ENCODE measurements at regions not wholly inside any gene's neighbourhood (a gene's known extent, or its start where the extent isn't known, plus 50 kb on each side); places are given as distances from the start of the nearest gene placed in this dataset.

GRCh38 chr10:78634389-78634815, 434.4 kb upstream of the ZMIZ1 start:
- no peak overlapping the region for H2BK5ac ChIP-seq (ENCODE audit: low read length)
- no peak overlapping the region for H2AFZ ChIP-seq (ENCODE audit: low read length)
- H4K91ac ChIP-seq (ENCODE audit: low read depth, low read length, poor library complexity), result no peak overlapping the region
- no peaks in the 10 kb centered on the region for H3K9me3 ChIP-seq (replicated peaks in 1 of 2; ENCODE audit: control insufficient read depth in 2 of 2, insufficient read depth in 1 of 2, low read depth in 1 of 2, low read length in 2 of 2)
- no peak overlapping the region for H3K4ac ChIP-seq (ENCODE audit: low read length)
- H3K27ac ChIP-seq (replicated peaks; ENCODE audit: low read length), result no peak overlapping the region
- H3K23ac ChIP-seq (ENCODE audit: low read depth, low read length, poor library complexity), result no peak overlapping the region
- no peak overlapping the region for H2BK12ac ChIP-seq (ENCODE audit: low read length)
- H3K9ac ChIP-seq (ENCODE audit: low read depth, low read length, poor library complexity), result no peak overlapping the region
- H4K8ac ChIP-seq (ENCODE audit: low read depth, low read length), result no peak overlapping the region
- H2BK120ac ChIP-seq (ENCODE audit: low read depth, low read length), result no peak overlapping the region
- no peaks in the 10 kb centered on the region for H3K27me3 ChIP-seq (ENCODE audit: control insufficient read depth in 3 of 3, insufficient read depth in 3 of 3, low read depth in 1 of 3, low read length in 3 of 3)
- no peak for DNase-seq (ENCODE audit: low spot score)
- no peak overlapping the region for H3K18ac ChIP-seq (ENCODE audit: low read length)
- no peak overlapping the region for H3K4me2 ChIP-seq (ENCODE audit: insufficient read depth, low read length, poor library complexity, severe bottlenecking)
- H2BK15ac ChIP-seq (ENCODE audit: low read length), result no peak overlapping the region
- H3K36me3 ChIP-seq (replicated peaks in 1 of 2; ENCODE audit: control insufficient read depth in 2 of 2, insufficient read depth in 2 of 2, low read length in 2 of 2), result no peaks in the 10 kb centered on the region
- H3K14ac ChIP-seq (ENCODE audit: low read length), result no peak overlapping the region
- H3K4me3 ChIP-seq (ENCODE audit: low read length in 2 of 2), result no peak overlapping the region
- H3K4me1 ChIP-seq (ENCODE audit: control insufficient read depth in 2 of 2, insufficient read depth in 1 of 2, low read depth in 1 of 2, low read length in 2 of 2), result peaks cover 0 to 3% of the 10 kb centered on the region in 2 donors
- H3K79me1 ChIP-seq (ENCODE audit: low read depth, low read length), result no peaks in the 10 kb centered on the region
- WGBS, 2 donors (ENCODE audit: extremely low coverage in 2 of 2, insufficient read length in 2 of 2, insufficient replicate concordance in 1 of 2), result no CpG with 5 or more reads among the region's 2 CpGs
- no peak overlapping the region for H2AK5ac ChIP-seq (ENCODE audit: low read depth, low read length)

DNA sequence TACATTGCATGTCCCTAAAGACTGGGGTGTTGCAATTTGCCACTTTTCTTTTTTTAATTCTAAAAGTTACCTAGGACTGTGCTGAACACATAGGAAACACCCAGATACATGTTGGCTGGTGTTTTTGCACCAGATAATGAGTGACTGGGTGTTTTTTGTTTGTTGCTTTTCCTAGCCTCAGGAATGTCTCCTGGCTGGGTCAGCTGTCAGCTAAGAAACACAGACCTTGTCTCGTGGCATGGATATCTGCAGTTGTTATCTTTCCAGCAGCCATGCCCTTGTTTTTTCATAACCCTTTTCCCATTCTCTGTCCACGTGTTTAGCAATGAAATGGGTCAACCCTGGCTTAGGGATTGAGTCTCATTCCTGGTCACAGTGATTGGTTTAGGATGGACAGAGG, 433.9 kb upstream of the ZMIZ1 start:
- Histone ChIP-seq H2BK5ac (ENCODE audit: low read length) (no peak overlapping the region), H3K4me2 (ENCODE audit: insufficient read depth, low read length, poor library complexity, severe bottlenecking) (no peak overlapping the region), H3K4me3 (ENCODE audit: low read length in 2 of 2) (no peak overlapping the region), H2BK120ac (ENCODE audit: low read depth, low read length) (no peak overlapping the region), H3K36me3 (replicated peaks in 1 of 2; ENCODE audit: control insufficient read depth in 2 of 2, insufficient read depth in 2 of 2, low read length in 2 of 2) (no peaks in the 10 kb centered on the region), H4K8ac (ENCODE audit: low read depth, low read length) (no peak overlapping the region), H3K9me3 (replicated peaks in 1 of 2; ENCODE audit: control insufficient read depth in 2 of 2, insufficient read depth in 1 of 2, low read depth in 1 of 2, low read length in 2 of 2) (no peaks in the 10 kb centered on the region), H3K18ac (ENCODE audit: low read length) (no peak overlapping the region), H3K14ac (ENCODE audit: low read length) (no peak overlapping the region), H2AFZ (ENCODE audit: low read length) (no peak overlapping the region), H3K4ac (ENCODE audit: low read length) (no peak overlapping the region), H4K91ac (ENCODE audit: low read depth, low read length, poor library complexity) (no peak overlapping the region), H2BK12ac (ENCODE audit: low read length) (no peak overlapping the region), H3K4me1 (ENCODE audit: control insufficient read depth in 2 of 2, insufficient read depth in 1 of 2, low read depth in 1 of 2, low read length in 2 of 2) (peaks cover 0 to 3% of the 10 kb centered on the region in 2 donors), H3K79me1 (ENCODE audit: low read depth, low read length) (no peaks in the 10 kb centered on the region), H3K9ac (ENCODE audit: low read depth, low read length, poor library complexity) (no peak overlapping the region), H2AK5ac (ENCODE audit: low read depth, low read length) (no peak overlapping the region), H2BK15ac (ENCODE audit: low read length) (no peak overlapping the region), H3K23ac (ENCODE audit: low read depth, low read length, poor library complexity) (no peak overlapping the region), H3K27ac (replicated peaks; ENCODE audit: low read length) (no peak overlapping the region), H3K27me3 (ENCODE audit: control insufficient read depth in 3 of 3, insufficient read depth in 3 of 3, low read depth in 1 of 3, low read length in 3 of 3) (no peaks in the 10 kb centered on the region)
- no peak for DNase-seq (ENCODE audit: low spot score)
- WGBS, 2 donors (ENCODE audit: extremely low coverage in 2 of 2, insufficient read length in 2 of 2, insufficient replicate concordance in 1 of 2), result no CpG with 5 or more reads among the region's 2 CpGs

GRCh38 chr10:78639629-78640028, 429.1 kb upstream of the ZMIZ1 start:
- H2BK5ac ChIP-seq (ENCODE audit: low read length), result peak overlapping the region; percentile 27
- H2BK120ac ChIP-seq (ENCODE audit: low read depth, low read length), result no peak overlapping the region
- H3K4me1 ChIP-seq (ENCODE audit: control insufficient read depth in 2 of 2, insufficient read depth in 1 of 2, low read depth in 1 of 2, low read length in 2 of 2), result peaks cover 0 to 5% of the 10 kb centered on the region in 2 donors
- WGBS, 2 donors (ENCODE audit: extremely low coverage in 2 of 2, insufficient read length in 2 of 2, insufficient replicate concordance in 1 of 2), result no CpG with 5 or more reads among the region's 2 CpGs
- no peak overlapping the region for H3K4ac ChIP-seq (ENCODE audit: low read length)
- peak overlapping the region in 1 of 2 donors; percentile 12 for H3K4me3 ChIP-seq (ENCODE audit: low read length in 2 of 2)
- no peak for DNase-seq (ENCODE audit: low spot score)
- no peak overlapping the region for H3K18ac ChIP-seq (ENCODE audit: low read length)
- H2BK15ac ChIP-seq (ENCODE audit: low read length), result no peak overlapping the region
- no peak overlapping the region for H3K27ac ChIP-seq (replicated peaks; ENCODE audit: low read length)
- no peak overlapping the region for H4K8ac ChIP-seq (ENCODE audit: low read depth, low read length)
- H3K27me3 ChIP-seq (ENCODE audit: control insufficient read depth in 3 of 3, insufficient read depth in 3 of 3, low read depth in 1 of 3, low read length in 3 of 3), result no peaks in the 10 kb centered on the region
- H3K9ac ChIP-seq (ENCODE audit: low read depth, low read length, poor library complexity), result no peak overlapping the region
- H4K91ac ChIP-seq (ENCODE audit: low read depth, low read length, poor library complexity), result no peak overlapping the region
- H3K36me3 ChIP-seq (replicated peaks in 1 of 2; ENCODE audit: control insufficient read depth in 2 of 2, insufficient read depth in 2 of 2, low read length in 2 of 2), result no peaks in the 10 kb centered on the region
- H2AK5ac ChIP-seq (ENCODE audit: low read depth, low read length), result peak overlapping the region; percentile 12
- no peak overlapping the region for H2BK12ac ChIP-seq (ENCODE audit: low read length)
- no peak overlapping the region for H3K23ac ChIP-seq (ENCODE audit: low read depth, low read length, poor library complexity)
- H3K4me2 ChIP-seq (ENCODE audit: insufficient read depth, low read length, poor library complexity, severe bottlenecking), result no peak overlapping the region
- H2AFZ ChIP-seq (ENCODE audit: low read length), result no peak overlapping the region
- peaks cover 0 to 2% of the 10 kb centered on the region in 2 donors for H3K9me3 ChIP-seq (replicated peaks in 1 of 2; ENCODE audit: control insufficient read depth in 2 of 2, insufficient read depth in 1 of 2, low read depth in 1 of 2, low read length in 2 of 2)
- no peak overlapping the region for H3K14ac ChIP-seq (ENCODE audit: low read length)
- H3K79me1 ChIP-seq (ENCODE audit: low read depth, low read length), result no peaks in the 10 kb centered on the region

- Histone ChIP-seq H3K27ac (replicated peaks; ENCODE audit: low read length) (no peak overlapping the region), H3K14ac (ENCODE audit: low read length) (no peak overlapping the region), H3K27me3 (ENCODE audit: control insufficient read depth in 3 of 3, insufficient read depth in 3 of 3, low read depth in 1 of 3, low read length in 3 of 3) (no peaks in the 10 kb centered on the region), H3K4me1 (ENCODE audit: control insufficient read depth in 2 of 2, insufficient read depth in 1 of 2, low read depth in 1 of 2, low read length in 2 of 2) (peaks cover 0 to 4% of the 10 kb centered on the region in 2 donors), H3K4me3 (ENCODE audit: low read length in 2 of 2) (no peak overlapping the region), H2AFZ (ENCODE audit: low read length) (no peak overlapping the region), H3K79me1 (ENCODE audit: low read depth, low read length) (no peaks in the 10 kb centered on the region), H2BK120ac (ENCODE audit: low read depth, low read length) (no peak overlapping the region), H3K9me3 (replicated peaks in 1 of 2; ENCODE audit: control insufficient read depth in 2 of 2, insufficient read depth in 1 of 2, low read depth in 1 of 2, low read length in 2 of 2) (peaks cover 0 to 4% of the 10 kb centered on the region in 2 donors), H3K18ac (ENCODE audit: low read length) (no peak overlapping the region), H4K91ac (ENCODE audit: low read depth, low read length, poor library complexity) (no peak overlapping the region), H3K36me3 (replicated peaks in 1 of 2; ENCODE audit: control insufficient read depth in 2 of 2, insufficient read depth in 2 of 2, low read length in 2 of 2) (no peaks in the 10 kb centered on the region), H2BK12ac (ENCODE audit: low read length) (no peak overlapping the region), H3K9ac (ENCODE audit: low read depth, low read length, poor library complexity) (no peak overlapping the region), H3K23ac (ENCODE audit: low read depth, low read length, poor library complexity) (no peak overlapping the region), H2BK5ac (ENCODE audit: low read length) (no peak overlapping the region), H3K4ac (ENCODE audit: low read length) (no peak overlapping the region), H4K8ac (ENCODE audit: low read depth, low read length) (no peak overlapping the region), H2BK15ac (ENCODE audit: low read length) (no peak overlapping the region), H3K4me2 (ENCODE audit: insufficient read depth, low read length, poor library complexity, severe bottlenecking) (no peak overlapping the region), H2AK5ac (ENCODE audit: low read depth, low read length) (no peak overlapping the region)
- WGBS, 2 donors (ENCODE audit: extremely low coverage in 2 of 2, insufficient read length in 2 of 2, insufficient replicate concordance in 1 of 2), result no CpG with 5 or more reads among the region's 4 CpGs
- DNase-seq (ENCODE audit: low spot score), result no peak
Measured at GRCh38 chr10:78640796-78641636, 427.8 kb upstream of the ZMIZ1 start.

Data from neuronal stem cell (in vitro differentiated cells).